OCI-LY3 (cell line): ENCODE measurements at regions not wholly inside any gene's neighbourhood (a gene's known extent, or its start where the extent isn't known, plus 50 kb on each side); places are given as distances from the start of the nearest gene placed in this dataset.

Experiments used
- EZH2phosphoT487 ChIP-seq: fragments of 200-600 bp; shearing (Covaris generic); IDR thresholded peaks from 2 replicates; pipeline ENCODE4 v1.6.1; 2018; ENCODE audit warnings: antibody characterized with exemption, mixed run types, low read depth
- TF ChIP-seq, protein P1 (sequence below): fragments of 200-600, 300-600 bp; sonication (generic); IDR thresholded peaks from 2 replicates; pipeline ENCODE4 v1.5.1; 2014; ENCODE audit warnings: antibody characterized with exemption, low read length, low read depth

DNA sequence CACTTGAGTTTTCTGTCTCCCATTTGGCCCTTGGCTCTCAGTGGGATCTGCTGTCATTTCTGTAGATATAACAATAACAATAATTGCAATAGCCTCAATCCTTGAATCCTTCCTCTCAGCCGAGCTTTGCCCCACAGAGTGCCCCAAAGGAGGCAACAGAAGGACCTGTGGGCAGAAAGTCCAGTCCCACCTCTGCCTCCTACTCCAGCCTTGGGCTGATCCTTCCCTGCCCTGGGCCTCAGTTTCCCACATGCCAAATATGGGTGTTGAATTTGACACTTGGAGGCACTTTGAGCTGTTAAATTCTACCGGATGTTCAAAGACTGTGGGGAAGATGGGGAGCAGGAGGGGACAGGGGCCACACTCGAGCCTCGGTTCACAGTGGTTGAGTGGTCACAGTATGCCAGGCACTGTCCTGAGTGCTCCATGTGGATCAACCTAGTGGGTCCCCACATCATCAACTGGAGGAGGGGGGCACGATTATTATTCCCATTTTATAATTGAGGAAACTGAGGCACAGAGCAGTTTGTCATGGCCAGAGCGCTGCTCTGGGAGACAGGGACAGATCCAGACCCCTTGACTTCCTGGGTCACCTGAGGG is 307.1 kb downstream of the MATN1 start:
- TF ChIP-seq, protein P1, sequence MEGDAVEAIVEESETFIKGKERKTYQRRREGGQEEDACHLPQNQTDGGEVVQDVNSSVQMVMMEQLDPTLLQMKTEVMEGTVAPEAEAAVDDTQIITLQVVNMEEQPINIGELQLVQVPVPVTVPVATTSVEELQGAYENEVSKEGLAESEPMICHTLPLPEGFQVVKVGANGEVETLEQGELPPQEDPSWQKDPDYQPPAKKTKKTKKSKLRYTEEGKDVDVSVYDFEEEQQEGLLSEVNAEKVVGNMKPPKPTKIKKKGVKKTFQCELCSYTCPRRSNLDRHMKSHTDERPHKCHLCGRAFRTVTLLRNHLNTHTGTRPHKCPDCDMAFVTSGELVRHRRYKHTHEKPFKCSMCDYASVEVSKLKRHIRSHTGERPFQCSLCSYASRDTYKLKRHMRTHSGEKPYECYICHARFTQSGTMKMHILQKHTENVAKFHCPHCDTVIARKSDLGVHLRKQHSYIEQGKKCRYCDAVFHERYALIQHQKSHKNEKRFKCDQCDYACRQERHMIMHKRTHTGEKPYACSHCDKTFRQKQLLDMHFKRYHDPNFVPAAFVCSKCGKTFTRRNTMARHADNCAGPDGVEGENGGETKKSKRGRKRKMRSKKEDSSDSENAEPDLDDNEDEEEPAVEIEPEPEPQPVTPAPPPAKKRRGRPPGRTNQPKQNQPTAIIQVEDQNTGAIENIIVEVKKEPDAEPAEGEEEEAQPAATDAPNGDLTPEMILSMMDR = no peak
- no peak for TF ChIP-seq EZH2phosphoT487
